ENCODE measurements at regions not wholly inside any gene's neighbourhood (a gene's known extent, or its start where the extent isn't known, plus 50 kb on each side); places are given as distances from the start of the nearest gene placed in this dataset.

DNA sequence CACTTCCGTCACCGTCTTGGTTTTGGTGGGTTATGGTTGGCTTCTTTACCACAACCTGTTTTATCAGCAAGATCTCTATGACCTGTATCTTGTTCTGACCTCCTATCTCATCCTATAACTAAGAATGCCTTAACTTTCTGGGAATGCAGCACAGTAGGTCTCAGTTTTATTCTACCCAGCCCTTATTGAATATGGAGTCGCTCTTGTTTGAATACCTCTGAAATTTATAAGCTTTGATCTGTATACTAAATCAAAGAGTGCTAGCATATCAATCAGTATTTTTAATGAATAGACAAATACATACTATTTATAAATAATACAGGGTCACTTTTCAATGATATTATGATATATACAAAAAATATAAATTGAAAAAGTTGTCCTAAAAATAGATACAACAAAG lies 690.0 kb downstream of the TRAM1L1 start:
- TF ChIP-seq, protein P1, sequence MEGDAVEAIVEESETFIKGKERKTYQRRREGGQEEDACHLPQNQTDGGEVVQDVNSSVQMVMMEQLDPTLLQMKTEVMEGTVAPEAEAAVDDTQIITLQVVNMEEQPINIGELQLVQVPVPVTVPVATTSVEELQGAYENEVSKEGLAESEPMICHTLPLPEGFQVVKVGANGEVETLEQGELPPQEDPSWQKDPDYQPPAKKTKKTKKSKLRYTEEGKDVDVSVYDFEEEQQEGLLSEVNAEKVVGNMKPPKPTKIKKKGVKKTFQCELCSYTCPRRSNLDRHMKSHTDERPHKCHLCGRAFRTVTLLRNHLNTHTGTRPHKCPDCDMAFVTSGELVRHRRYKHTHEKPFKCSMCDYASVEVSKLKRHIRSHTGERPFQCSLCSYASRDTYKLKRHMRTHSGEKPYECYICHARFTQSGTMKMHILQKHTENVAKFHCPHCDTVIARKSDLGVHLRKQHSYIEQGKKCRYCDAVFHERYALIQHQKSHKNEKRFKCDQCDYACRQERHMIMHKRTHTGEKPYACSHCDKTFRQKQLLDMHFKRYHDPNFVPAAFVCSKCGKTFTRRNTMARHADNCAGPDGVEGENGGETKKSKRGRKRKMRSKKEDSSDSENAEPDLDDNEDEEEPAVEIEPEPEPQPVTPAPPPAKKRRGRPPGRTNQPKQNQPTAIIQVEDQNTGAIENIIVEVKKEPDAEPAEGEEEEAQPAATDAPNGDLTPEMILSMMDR (IDR thresholded peaks at IDR 0.05), result no peak
- no peak for TF ChIP-seq POLR2AphosphoS5 (IDR thresholded peaks at IDR 0.05)
- TF ChIP-seq EP300 (IDR thresholded peaks at IDR 0.05), result no peak
- no peak for TF ChIP-seq POLR2A (IDR thresholded peaks at IDR 0.05)

All from sigmoid colon (tissue), 4 donors.